ENCODE measurements at regions not wholly inside any gene's neighbourhood (a gene's known extent, or its start where the extent isn't known, plus 50 kb on each side); places are given as distances from the start of the nearest gene placed in this dataset.
A peak's percentile ranks its signal among the peaks of the same experiment; 100 is the strongest.

GRCh38 chr9:129328355-129329042 lies 150.4 kb upstream of the IER5L start:
- no TSS peak for BruUV-seq (replicated peaks)
- H3K9me1 ChIP-seq (ENCODE audit: insufficient read depth, low read length), result peaks cover 3% of the 10 kb centered on the region; the same call in 1 of the 2 replicates

More at GRCh38 chr9:129328355-129329042, 150.4 kb upstream of the IER5L start:
- H3K18ac ChIP-seq (ENCODE audit: low read depth, low read length), result no peak overlapping the region
- H2BK20ac ChIP-seq (ENCODE audit: low read depth, low read length), result peak overlapping the region; percentile 37; the same call in 1 of the 2 replicates
- H4K20me1 ChIP-seq (ENCODE audit: insufficient read depth, low read length), result no peaks in the 10 kb centered on the region
- no peak for TF ChIP-seq MXI1 (IDR thresholded peaks at IDR 0.05; ENCODE audit: borderline replicate concordance, low read depth, low read length)
- no peak for TF ChIP-seq RFX5 (IDR thresholded peaks at IDR 0.05; ENCODE audit: low read depth, low read length)
- no peak for TF ChIP-seq MAZ (IDR thresholded peaks at IDR 0.05; ENCODE audit: borderline replicate concordance, low read depth, low read length)
- TF ChIP-seq MAFK (IDR thresholded peaks at IDR 0.05; ENCODE audit: low read depth, low read length), result no peak
- no peak for TF ChIP-seq FOS (IDR thresholded peaks at IDR 0.05; ENCODE audit: low read depth, low read length)
- no peak overlapping the region for H2AK9ac ChIP-seq (replicated peaks; ENCODE audit: low read depth, low read length, poor library complexity)
- H3K27me3 ChIP-seq (ENCODE audit: control insufficient read depth, insufficient read depth, low read length), result no peaks in the 10 kb centered on the region
- peak overlapping the region; percentile 9; the same call in 1 of the 2 replicates for H3K4ac ChIP-seq (ENCODE audit: low read depth, low read length)
- H3K4me2 ChIP-seq (ENCODE audit: low read depth, low read length), result no peak overlapping the region
- H2BK5ac ChIP-seq (ENCODE audit: low read depth, low read length, poor library complexity, severe bottlenecking), result no peak overlapping the region
- no peaks in the 10 kb centered on the region for H3K79me1 ChIP-seq (ENCODE audit: low read depth in 1 of 2, low read length in 2 of 2)
- no peak overlapping the region for H3K27ac ChIP-seq (ENCODE audit: insufficient read depth, low read length)
- no peak overlapping the region for H3K14ac ChIP-seq (replicated peaks; ENCODE audit: low read depth, low read length)
- intact Hi-C loops (cut with micrococcal nuclease), result no loop called here
- peak overlapping the region in 1 of 2 experiments; percentile 29; a peak in 1 of 4 replicates for H4K8ac ChIP-seq (ENCODE audit: low read depth in 2 of 2, low read length in 2 of 2)
- H3K36me3 ChIP-seq (ENCODE audit: control insufficient read depth, insufficient read depth, low read length), result no peaks in the 10 kb centered on the region
- no peak overlapping the region for H3K23ac ChIP-seq (ENCODE audit: low read depth, low read length)
- peaks cover 7% of the 10 kb centered on the region; the same call in 1 of the 2 replicates for H3K4me1 ChIP-seq (ENCODE audit: control insufficient read depth, insufficient read depth, low read length)
- POLR2A ChIA-PET (ENCODE audit: unreplicated experiment), result no interaction called here
- in situ Hi-C loops (cut with MboI; ENCODE audit: low sequenced_read_pairs), result no loop called here
- no peak overlapping the region for H4K5ac ChIP-seq (ENCODE audit: low read depth, low read length)
- no peak overlapping the region for H2BK120ac ChIP-seq (ENCODE audit: low read depth, low read length)
- H2AK5ac ChIP-seq (ENCODE audit: low read depth, low read length), result no peak overlapping the region
- no peak overlapping the region; the same call in 1 of the 2 replicates for H4K91ac ChIP-seq (ENCODE audit: insufficient read depth, low read depth, low read length)
- peaks cover 6% of the 10 kb centered on the region for H3K9me3 ChIP-seq (ENCODE audit: control insufficient read depth, insufficient read depth, low read length)
- H3K4me3 ChIP-seq (ENCODE audit: insufficient read depth, low read depth, low read length), result no peak overlapping the region
- CTCF ChIA-PET, result no interaction called here
- H3K56ac ChIP-seq (ENCODE audit: extremely low read depth, insufficient read depth, low read length), result no peak overlapping the region
- WGBS, 2 experiments (ENCODE audit: extremely low coverage in 2 of 2, insufficient read length in 1 of 2), result 100% methylated on average over 1 of the region's 13 CpGs; no CpG with 5 or more reads in 1 of the 2 experiments
- dilution Hi-C loops (cut with HindIII; ENCODE audit: low sequenced_read_pairs, unreplicated experiment), result no loop called here
- ATAC-seq (ENCODE audit: low read depth) (no peak), DNase-seq (no peak)
- no peak overlapping the region for H3K9ac ChIP-seq (ENCODE audit: low read depth, low read length)
- H2AFZ ChIP-seq (replicated peaks; ENCODE audit: low read length, poor library complexity), result peak overlapping the region; percentile 29
- no peak overlapping the region for H2BK15ac ChIP-seq (ENCODE audit: low read depth, low read length)
